AML-193 (cell line): ENCODE measurements at regions not wholly inside any gene's neighbourhood (a gene's known extent, or its start where the extent isn't known, plus 50 kb on each side); places are given as distances from the start of the nearest gene placed in this dataset.
"Not testable (repeated sequence)": the region's sequence is repeated elsewhere in the genome, so short reads cannot be mapped to it uniquely, and the experiment has no call there.

ENCODE experiments used
- DNase-seq, 2 experiments: peaks; one replicate each; lab custom pipeline; 2025; lab: John Stamatoyannopoulos, UW

- no peak for DNase-seq
These were observed 166.4 kb upstream of the KCTD3 start for GRCh38 chr1:215400741-215401140.

GRCh38 chr1:215402147-215402546 is 165.0 kb upstream of the KCTD3 start:
- DNase-seq, result no peak

DNA sequence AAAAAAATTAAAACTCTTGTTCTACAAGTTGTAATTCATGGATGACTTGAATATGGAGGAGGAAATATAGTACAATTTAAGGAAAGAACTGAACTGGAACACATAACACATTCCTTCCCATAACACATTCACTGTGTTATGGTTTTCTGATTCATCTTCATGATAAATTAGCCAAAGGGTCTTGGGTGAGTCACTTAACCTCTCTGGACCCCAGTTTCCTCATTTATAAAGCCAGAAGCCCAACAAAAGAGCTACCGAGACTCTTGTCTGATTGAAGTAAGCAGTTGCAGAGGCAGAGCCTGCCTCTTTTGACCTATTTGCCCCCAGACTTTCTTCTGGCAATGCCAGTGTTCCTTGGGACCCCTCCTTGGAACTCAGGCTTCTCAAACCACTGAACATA is 161.9 kb upstream of the KCTD3 start:
- DNase-seq, result no peak

- no peak for DNase-seq
These were observed 160.2 kb upstream of the KCTD3 start for GRCh38 chr1:215406927-215407326.

- no peak for DNase-seq
These were observed 159.5 kb upstream of the KCTD3 start for GRCh38 chr1:215407575-215407974.

GRCh38 chr1:215409546-215409945 is 157.6 kb upstream of the KCTD3 start:
- not testable (repeated sequence) for DNase-seq

- not testable (repeated sequence) for DNase-seq
These were observed 151.6 kb upstream of the KCTD3 start for GRCh38 chr1:215415521-215415920.

- no peak for DNase-seq
These were observed 150.6 kb upstream of the KCTD3 start for GRCh38 chr1:215416497-215416896.

- DNase-seq, result no peak
These were observed 150.0 kb upstream of the KCTD3 start for GRCh38 chr1:215417122-215417521.

GRCh38 chr1:215418876-215419447 is 148.1 kb upstream of the KCTD3 start:
- no peak for DNase-seq

DNA sequence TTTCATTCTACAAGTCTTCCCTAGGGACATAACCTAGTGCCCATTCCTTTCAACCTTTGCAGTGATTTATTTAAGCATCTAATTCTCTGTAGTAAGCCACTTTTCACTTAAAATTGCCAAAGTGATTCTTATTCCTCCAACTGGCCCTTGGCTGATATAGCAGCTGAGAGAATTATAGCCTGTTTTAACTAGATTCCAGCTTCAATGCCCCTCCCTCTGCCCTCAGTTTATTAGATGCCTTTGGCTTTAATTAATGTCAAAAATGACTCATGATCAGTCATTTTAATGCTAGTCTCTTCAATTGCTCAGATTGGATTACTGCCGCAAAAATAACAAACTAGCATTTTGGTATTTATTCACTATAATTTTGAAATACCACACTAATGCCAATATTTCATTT is 145.4 kb upstream of the KCTD3 start:
- no peak for DNase-seq

- DNase-seq, result no peak
These were observed 143.8 kb upstream of the KCTD3 start for GRCh38 chr1:215423288-215423687.

GRCh38 chr1:215425138-215425537 is 142.0 kb upstream of the KCTD3 start:
- DNase-seq, result no peak

- no peak for DNase-seq
These were observed 141.0 kb upstream of the KCTD3 start for GRCh38 chr1:215426101-215426500.

- not testable (repeated sequence) for DNase-seq
These were observed 134.4 kb upstream of the KCTD3 start for GRCh38 chr1:215432483-215433227.

GRCh38 chr1:215433237-215433636 is 133.9 kb upstream of the KCTD3 start:
- no peak for DNase-seq

DNA sequence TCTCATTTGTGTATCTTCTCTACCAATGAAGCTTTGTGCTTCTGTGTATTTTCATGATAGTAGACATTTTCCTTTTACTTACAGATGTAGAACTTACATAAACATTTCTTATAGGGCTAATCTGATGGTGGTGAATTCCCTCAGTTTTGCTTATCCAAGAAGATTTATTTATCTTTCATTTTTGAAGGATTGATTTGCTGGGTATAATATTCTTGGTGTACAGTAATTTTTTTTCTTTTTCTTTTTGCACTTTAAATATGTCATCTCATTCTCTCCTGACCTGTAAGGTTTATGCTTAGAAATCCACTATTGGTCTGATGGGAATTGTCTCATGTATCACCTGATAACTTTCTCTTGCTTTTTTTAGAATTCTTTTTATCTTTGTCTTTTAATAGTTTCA is 127.6 kb upstream of the KCTD3 start:
- no peak for DNase-seq

- DNase-seq, result no peak
These were observed 122.2 kb upstream of the KCTD3 start for GRCh38 chr1:215444715-215445414.

- DNase-seq, result not testable (repeated sequence)
These were observed 119.1 kb upstream of the KCTD3 start for GRCh38 chr1:215448014-215448413.

GRCh38 chr1:215449147-215449546 is 118.0 kb upstream of the KCTD3 start:
- DNase-seq, result not testable (repeated sequence)

DNA sequence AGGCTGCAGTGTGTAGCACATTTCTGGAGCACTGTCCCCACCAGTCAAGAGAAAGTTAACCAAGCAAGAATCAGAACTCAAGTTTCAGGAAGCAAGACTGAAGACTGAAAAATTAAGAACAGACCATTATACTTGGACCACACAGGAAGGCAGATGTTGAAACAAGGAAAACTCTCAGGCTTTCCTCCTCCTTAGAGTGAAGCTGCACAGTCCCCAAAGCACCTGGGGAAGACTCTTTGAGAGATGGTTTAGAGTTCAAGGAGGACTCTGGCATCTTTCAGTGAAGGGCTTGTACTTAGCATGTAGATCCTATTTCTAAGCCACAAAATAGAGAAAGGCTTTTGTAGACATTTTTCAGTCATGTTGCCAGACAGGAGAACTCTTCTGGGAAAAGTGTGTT is 113.7 kb upstream of the KCTD3 start:
- no peak for DNase-seq

GRCh38 chr1:215457213-215457612 is 109.9 kb upstream of the KCTD3 start:
- no peak for DNase-seq

- no peak for DNase-seq
These were observed 109.0 kb upstream of the KCTD3 start for GRCh38 chr1:215458104-215458503.
